A549 (cell line): ENCODE measurements at regions not wholly inside any gene's neighbourhood (a gene's known extent, or its start where the extent isn't known, plus 50 kb on each side); places are given as distances from the start of the nearest gene placed in this dataset.

ENCODE experiments used
- ATAC-seq, 2 experiments: fragments of 200-7000 bp in 1 of 2; fragments of >200 bp in 1 of 2; cut with Nextera tagmentation in 1 of 2; cut with Tn5 transposase in 1 of 2; 3 replicates each; pipeline versions ENCODE4 v1.8.0 to v1.9.1; 2018 to 2020; ENCODE audit warnings: mild to moderate bottlenecking in 1 of 2, moderate library complexity in 1 of 2
- CTCF ChIA-PET: fragments of 300-600 bp; sonication (Branson Sonifier 250); formaldehyde crosslinking; extraction: SDS; loops from one replicate; lab custom pipeline; 2021; ENCODE audit warnings: antibody characterized with exemption, inconsistent platforms; lab: Yijun Ruan, JAX
- POLR2A ChIA-PET: fragments of 350-600 bp; formaldehyde crosslinking; extraction: SDS; loops from one replicate; lab custom pipeline; 2021; ENCODE audit warnings: antibody characterized with exemption, inconsistent platforms; lab: Yijun Ruan, JAX
- DNase-seq, 2 experiments: peaks; one replicate each; pipeline versions ENCODE4 v3.0.0 to v3.0.0-alpha.2; 2011 to 2016; ENCODE audit warnings: low read depth in 1 of 2, low spot score in 1 of 2
- FAIRE-seq: peaks from 2 replicates; lab custom pipeline; 2011; peaks lifted over from hg19 to GRCh38; lab: Jason Lieb, UNC
- H3K27ac ChIP-seq, 2 experiments: fragments of >200 bp; sonication (Bioruptor Twin); formaldehyde crosslinking; 3 replicates each; pipeline ENCODE4 v1.5.1; 2016 to 2017
- H3K4me1 ChIP-seq: fragments of >200 bp; sonication (Bioruptor Twin); formaldehyde crosslinking; 3 replicates; pipeline ENCODE4 v1.6.1; 2016
- H3K4me2 ChIP-seq: fragments of >200 bp; sonication (Bioruptor Twin); formaldehyde crosslinking; 3 replicates; pipeline ENCODE4 v1.6.1; 2016
- H3K4me3 ChIP-seq: fragments of >200 bp; sonication (Bioruptor Twin); formaldehyde crosslinking; 3 replicates; pipeline ENCODE4 v1.5.1; 2016
- H3K9me3 ChIP-seq: fragments of >200 bp; sonication (Bioruptor Twin); formaldehyde crosslinking; 3 replicates; pipeline ENCODE4 v1.6.1; 2016
- CBX2 ChIP-seq: fragments of 200-600 bp; sonication (generic); IDR thresholded peaks from 2 replicates; pipeline ENCODE4 v1.6.1; 2016; ENCODE audit warnings: low read depth, mild to moderate bottlenecking, borderline replicate concordance
- CEBPB ChIP-seq, 2 experiments: fragments of >200 bp in 1 of 2; sonication (Bioruptor Twin) in 1 of 2; formaldehyde crosslinking in 1 of 2; IDR thresholded peaks; 2 replicates each; pipeline ENCODE4 v1.6.1; 2012 to 2016
- CHD4 ChIP-seq: fragments of 200-600 bp; sonication (generic); IDR thresholded peaks from 2 replicates; pipeline ENCODE4 v1.6.1; 2016; ENCODE audit warnings: antibody characterized with exemption, mild to moderate bottlenecking, borderline replicate concordance
- EHF ChIP-seq: fragments of 250-450 bp; sonication (Bioruptor Pico); IDR thresholded peaks from 2 replicates; pipeline ENCODE4 v1.5.0; 2020; ENCODE audit warnings: mild to moderate bottlenecking
- EHMT2 ChIP-seq: fragments of 200-600 bp; sonication (generic); IDR thresholded peaks from 2 replicates; pipeline ENCODE4 v1.6.1; 2016; ENCODE audit warnings: antibody characterized with exemption, low read depth, mild to moderate bottlenecking, moderate library complexity
- EP300 ChIP-seq, 2 experiments: fragments of >200 bp; sonication (Bioruptor Twin); formaldehyde crosslinking; IDR thresholded peaks; 2 replicates in 1 of 2; 3 replicates in 1 of 2; pipeline ENCODE4 v1.6.1; 2016 to 2017
- ESRRA ChIP-seq: fragments of 150-350 bp; IDR thresholded peaks from 2 replicates; pipeline ENCODE4 v1.6.1; 2014; ENCODE audit warnings: mild to moderate bottlenecking, low read length, borderline replicate concordance
- FOSB ChIP-seq: fragments of 250-450 bp; sonication (Bioruptor Pico); IDR thresholded peaks from 2 replicates; pipeline ENCODE4 v1.5.0; 2020; ENCODE audit warnings: mild to moderate bottlenecking, moderate library complexity
- FOSL2 ChIP-seq, 2 experiments: fragments of 450-650 bp in 1 of 2; fragments of >200 bp in 1 of 2; sonication (Bioruptor Twin) in 1 of 2; formaldehyde crosslinking; IDR thresholded peaks; 2 replicates each; pipeline versions ENCODE4 v1.5.0 to v1.6.1; 2016 to 2020; ENCODE audit warnings: mild to moderate bottlenecking in 1 of 2, moderate library complexity in 1 of 2
- FOXS1 ChIP-seq: fragments of 250-450 bp; sonication (Bioruptor Pico); IDR thresholded peaks from 2 replicates; pipeline ENCODE4 v1.5.0; 2020; ENCODE audit warnings: mild to moderate bottlenecking, moderate library complexity
- GATA3 ChIP-seq: IDR thresholded peaks from 2 replicates; pipeline ENCODE4 v1.6.1; 2012; ENCODE audit warnings: borderline replicate concordance
- HDAC2 ChIP-seq: fragments of 200-600 bp; sonication (generic); IDR thresholded peaks from 2 replicates; pipeline ENCODE4 v1.6.1; 2016
- HOXA7 ChIP-seq: fragments of 250-450 bp; sonication (Bioruptor Pico); IDR thresholded peaks from 2 replicates; pipeline ENCODE4 v1.5.0; 2020; ENCODE audit warnings: mild to moderate bottlenecking, moderate library complexity
- HOXB13 ChIP-seq: fragments of 250-450 bp; sonication (Bioruptor Pico); IDR thresholded peaks from 2 replicates; pipeline ENCODE4 v1.5.0; 2020; ENCODE audit warnings: low read depth, mild to moderate bottlenecking, moderate library complexity
- HOXB5 ChIP-seq: fragments of 250-450 bp; sonication (Bioruptor Pico); IDR thresholded peaks from 2 replicates; pipeline ENCODE4 v1.5.0; 2020; ENCODE audit warnings: mild to moderate bottlenecking, moderate library complexity
- KDM1A ChIP-seq: fragments of 200-600 bp; sonication (generic); IDR thresholded peaks from 2 replicates; pipeline ENCODE4 v1.6.1; 2016; ENCODE audit warnings: low read depth, mild to moderate bottlenecking
- MYC ChIP-seq: IDR thresholded peaks from 2 replicates; pipeline ENCODE4 v1.6.1; 2012; ENCODE audit warnings: mild to moderate bottlenecking, inconsistent platforms, low read length, improper control_type of control experiment, borderline replicate concordance
- NPAS2 ChIP-seq: fragments of 250-450 bp; sonication (Bioruptor Pico); IDR thresholded peaks from 2 replicates; pipeline ENCODE4 v1.8.0; 2022; ENCODE audit warnings: mild to moderate bottlenecking, moderate library complexity, borderline replicate concordance
- NR3C1 ChIP-seq: fragments of >200 bp; sonication (Bioruptor Twin); formaldehyde crosslinking; IDR thresholded peaks from 3 replicates; pipeline ENCODE4 v1.6.1; 2017
- PHF8 ChIP-seq: fragments of 200-600 bp; sonication (generic); IDR thresholded peaks from 2 replicates; pipeline ENCODE4 v1.6.1; 2016; ENCODE audit warnings: low read depth, mild to moderate bottlenecking, antibody characterized with exemption, moderate library complexity, borderline replicate concordance
- POLR2A ChIP-seq: IDR thresholded peaks from 2 replicates; pipeline ENCODE4 v1.6.1; 2012; ENCODE audit warnings: mild to moderate bottlenecking, low read length
- RAD21 ChIP-seq, 2 experiments: fragments of >200 bp in 1 of 2; sonication (Bioruptor Twin) in 1 of 2; formaldehyde crosslinking in 1 of 2; IDR thresholded peaks in 1 of 2; conservative IDR thresholded peaks in 1 of 2; 2 replicates in 1 of 2; 3 replicates in 1 of 2; pipeline ENCODE4 v1.6.1; 2012 to 2018; ENCODE audit warnings: inconsistent platforms in 1 of 2
- RFX5 ChIP-seq: fragments of 450-650 bp; IDR thresholded peaks from 2 replicates; pipeline ENCODE4 v1.7.1; 2014; ENCODE audit warnings: antibody characterized with exemption, mild to moderate bottlenecking, moderate library complexity
- RNF2 ChIP-seq: fragments of 200-600 bp; sonication (generic); IDR thresholded peaks from 2 replicates; pipeline ENCODE4 v1.6.1; 2016; ENCODE audit warnings: low read depth, mild to moderate bottlenecking, antibody characterized with exemption, moderate library complexity, borderline replicate concordance
- SMC3 ChIP-seq: fragments of >200 bp; sonication (Bioruptor Twin); formaldehyde crosslinking; IDR thresholded peaks from 3 replicates; pipeline ENCODE4 v1.6.1; 2018; ENCODE audit warnings: inconsistent platforms
- SREBF2 ChIP-seq: fragments of 450-650 bp; IDR thresholded peaks from 2 replicates; pipeline ENCODE4 v1.6.1; 2014; ENCODE audit warnings: mild to moderate bottlenecking, moderate library complexity
- ZSCAN20 ChIP-seq: fragments of 250-450 bp; sonication (Bioruptor Pico); IDR thresholded peaks from 2 replicates; pipeline ENCODE4 v1.8.0; 2022; ENCODE audit warnings: mild to moderate bottlenecking, moderate library complexity
- WGBS: methylation state at CpG from one replicate; pipeline ENCODE4 v1.1.6; 2017; ENCODE audit errors: missing lambda C conversion rate; 5-methylcytosine and 5-hydroxymethylcytosine counted together
- TF ChIP-seq, protein P1 (sequence below): fragments of >200 bp; sonication (Bioruptor Twin); formaldehyde crosslinking; IDR thresholded peaks from 3 replicates; pipeline ENCODE4 v1.6.1; 2016
- TF ChIP-seq, protein P2 (sequence below): IDR thresholded peaks from 2 replicates; pipeline ENCODE4 v1.6.1; 2012
- TF ChIP-seq, protein P3 (sequence below): fragments of >200 bp; sonication (Bioruptor Twin); formaldehyde crosslinking; IDR thresholded peaks from 2 replicates; pipeline ENCODE4 v1.6.1; 2016

DNA sequence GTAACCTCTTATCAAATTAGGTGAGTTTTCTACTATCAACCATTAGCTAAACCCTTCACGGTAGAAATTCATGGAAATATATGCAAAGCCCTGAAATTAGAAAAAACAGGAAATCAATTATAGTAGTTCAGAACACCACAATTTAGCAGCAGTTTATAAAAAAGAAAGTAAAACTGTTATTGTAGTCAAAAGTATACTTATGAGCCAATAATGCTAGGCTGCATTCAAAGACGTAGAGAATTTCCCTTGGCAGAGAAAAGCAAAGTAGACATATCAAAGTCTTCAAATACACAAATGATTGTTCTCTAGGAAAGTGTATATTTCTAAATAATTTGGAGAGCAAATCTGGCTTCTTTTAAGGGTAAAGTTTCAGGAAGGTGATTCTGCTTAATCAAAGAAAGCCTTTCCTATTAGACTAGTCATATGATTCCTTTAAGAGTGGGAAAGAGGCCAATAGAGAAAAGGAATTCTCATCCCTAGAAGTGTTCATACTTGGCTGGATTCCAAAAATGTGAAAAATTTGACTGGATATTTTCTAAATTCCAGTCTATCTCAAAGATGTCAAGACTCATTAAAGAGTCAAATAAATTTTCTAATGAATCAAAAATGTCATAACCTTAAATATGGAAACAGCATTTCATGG is 185.5 kb downstream of the SMC2 start:
- Histone ChIP-seq H3K4me2 (no peak overlapping the region), H3K27ac (no peak overlapping the region), H3K4me1 (no peaks in the 10 kb centered on the region), H3K4me3 (no peak overlapping the region), H3K9me3 (no peaks in the 10 kb centered on the region)
- FAIRE-seq (no peak), DNase-seq (no peak), ATAC-seq (no peak)
- POLR2A ChIA-PET = no interaction called here
- TF ChIP-seq, protein P1, sequence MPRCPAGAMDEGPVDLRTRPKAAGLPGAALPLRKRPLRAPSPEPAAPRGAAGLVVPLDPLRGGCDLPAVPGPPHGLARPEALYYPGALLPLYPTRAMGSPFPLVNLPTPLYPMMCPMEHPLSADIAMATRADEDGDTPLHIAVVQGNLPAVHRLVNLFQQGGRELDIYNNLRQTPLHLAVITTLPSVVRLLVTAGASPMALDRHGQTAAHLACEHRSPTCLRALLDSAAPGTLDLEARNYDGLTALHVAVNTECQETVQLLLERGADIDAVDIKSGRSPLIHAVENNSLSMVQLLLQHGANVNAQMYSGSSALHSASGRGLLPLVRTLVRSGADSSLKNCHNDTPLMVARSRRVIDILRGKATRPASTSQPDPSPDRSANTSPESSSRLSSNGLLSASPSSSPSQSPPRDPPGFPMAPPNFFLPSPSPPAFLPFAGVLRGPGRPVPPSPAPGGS = no peak
- TF ChIP-seq ESRRA = no peak
- CTCF ChIA-PET = no interaction called here
- WGBS = 35% methylated on average over 2 of the region's 2 CpGs

DNA sequence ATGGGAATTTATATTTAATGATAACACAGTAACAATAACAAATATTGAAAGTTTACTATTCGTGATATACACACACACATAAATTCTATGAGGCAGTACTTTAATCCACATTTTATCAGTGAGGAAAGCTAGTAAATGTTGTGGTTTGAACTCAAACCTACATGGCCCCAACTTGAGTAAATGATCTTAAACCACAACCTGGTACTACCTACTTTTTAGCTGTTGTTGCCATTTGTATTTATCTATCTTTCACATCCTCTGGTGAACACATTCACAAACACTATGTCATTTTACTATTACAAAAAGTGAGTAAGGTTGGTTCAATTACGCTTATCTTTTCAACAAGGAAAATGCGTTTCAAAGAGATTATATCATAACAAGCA is 186.1 kb downstream of the SMC2 start:
- DNase-seq (no peak), ATAC-seq (no peak), FAIRE-seq (no peak)
- no peaks in the 10 kb centered on the region for H3K4me1 ChIP-seq
- 58% methylated on average over 3 of the region's 3 CpGs for WGBS
- no peak overlapping the region for H3K4me3 ChIP-seq
- ChIA-PET POLR2A (no interaction called here), CTCF (no interaction called here)
- no peak overlapping the region for H3K27ac ChIP-seq
- H3K9me3 ChIP-seq = no peaks in the 10 kb centered on the region
- no peak overlapping the region for H3K4me2 ChIP-seq
- TF ChIP-seq RNF2 (no peak), HOXB13 (CRISPR knock-in tag) (no peak), RFX5 (no peak), CBX2 (no peak), CEBPB (IDR thresholded peaks at IDR 0.05) (no peak), FOSL2 (IDR thresholded peaks at IDR 0.05) (no peak), FOSL2 (CRISPR knock-in tag; IDR thresholded peaks at IDR 0.05) (no peak), EHMT2 (no peak), CHD4 (no peak), ZSCAN20 (CRISPR knock-in tag) (no peak), MYC (no peak), FOXS1 (no peak), HOXA7 (CRISPR knock-in tag) (no peak), PHF8 (no peak)
- TF ChIP-seq, protein P2, sequence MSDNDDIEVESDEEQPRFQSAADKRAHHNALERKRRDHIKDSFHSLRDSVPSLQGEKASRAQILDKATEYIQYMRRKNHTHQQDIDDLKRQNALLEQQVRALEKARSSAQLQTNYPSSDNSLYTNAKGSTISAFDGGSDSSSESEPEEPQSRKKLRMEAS = no peak
- TF ChIP-seq, protein P3, sequence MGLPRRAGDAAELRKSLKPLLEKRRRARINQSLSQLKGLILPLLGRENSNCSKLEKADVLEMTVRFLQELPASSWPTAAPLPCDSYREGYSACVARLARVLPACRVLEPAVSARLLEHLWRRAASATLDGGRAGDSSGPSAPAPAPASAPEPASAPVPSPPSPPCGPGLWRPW = no peak

DNA sequence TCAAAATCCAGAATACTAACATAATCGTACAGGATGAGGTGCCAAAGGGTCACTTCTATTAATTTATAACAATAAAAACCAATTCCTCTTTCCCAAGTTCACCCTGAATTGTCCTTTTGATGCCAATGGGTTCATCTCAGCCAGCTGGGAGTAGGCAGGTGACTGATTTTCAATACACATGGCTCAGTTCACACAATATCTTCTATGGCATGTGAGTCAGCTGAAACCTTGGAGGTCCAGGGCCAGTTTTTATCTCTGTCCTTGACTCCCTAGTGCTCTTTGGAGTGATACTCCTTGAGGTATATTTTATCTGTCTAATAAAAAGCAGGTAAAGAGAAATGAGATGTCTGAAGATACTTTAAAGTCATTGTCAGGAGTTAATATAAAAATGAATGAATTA is 186.6 kb downstream of the SMC2 start:
- H3K4me3 ChIP-seq = no peak overlapping the region
- no peak overlapping the region for H3K4me2 ChIP-seq
- ChIA-PET CTCF (interaction anchor here (0.6 kb wide), 1 partner anchor 38 kb away, joined by 3 read pairs; no protein-coding TSS in a partner anchor), POLR2A (no interaction called here)
- WGBS = 28% methylated on average over 1 of the region's 1 CpG
- no peak overlapping the region for H3K27ac ChIP-seq
- FAIRE-seq (no peak), ATAC-seq (no peak), DNase-seq (no peak)
- TF ChIP-seq SREBF2 (no peak), NR3C1 (no peak), RAD21 (conservative IDR thresholded peaks at IDR 0.05 in 1 of 2, IDR thresholded peaks at IDR 0.05 in 1 of 2) (no peak), HOXB5 (CRISPR knock-in tag) (no peak), SMC3 (no peak), FOSL2 (IDR thresholded peaks at IDR 0.05) (no peak), FOSL2 (CRISPR knock-in tag; IDR thresholded peaks at IDR 0.05) (no peak), KDM1A (no peak), CEBPB (IDR thresholded peaks at IDR 0.05) (no peak), FOSB (no peak), POLR2A (no peak), EHF (CRISPR knock-in tag) (no peak), NPAS2 (no peak), RNF2 (no peak), GATA3 (no peak), HDAC2 (no peak), RFX5 (no peak), EP300 (IDR thresholded peaks at IDR 0.05) (no peak), PHF8 (no peak)
- TF ChIP-seq, protein P3 = no peak
- no peaks in the 10 kb centered on the region for H3K4me1 ChIP-seq
- H3K9me3 ChIP-seq = no peaks in the 10 kb centered on the region
